ENCODE measurements at regions not wholly inside any gene's neighbourhood (a gene's known extent, or its start where the extent isn't known, plus 50 kb on each side); places are given as distances from the start of the nearest gene placed in this dataset.

DNA sequence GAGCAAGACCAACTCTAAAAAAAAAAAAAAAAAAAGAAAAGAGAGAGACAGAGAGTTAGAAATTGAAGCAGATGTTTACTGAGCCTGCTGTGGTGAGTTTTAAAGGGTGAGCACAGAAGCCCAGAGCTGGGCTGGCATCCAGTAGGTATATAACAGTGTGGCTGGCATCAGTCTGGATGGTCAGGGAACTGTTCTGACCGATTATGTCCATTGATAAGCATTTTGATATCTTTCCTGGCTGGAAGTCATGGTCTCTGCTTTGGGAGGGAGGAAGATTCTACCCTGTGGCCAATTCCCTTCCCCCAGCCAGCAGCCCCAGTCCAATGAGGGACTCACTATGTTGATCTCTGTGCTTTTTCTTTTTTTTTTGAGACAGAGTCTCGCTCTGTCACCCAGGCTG, 65.2 kb upstream of the PODXL start:
- TF ChIP-seq SUZ12 (IDR thresholded peaks at IDR 0.05; ENCODE audit: extremely low read depth, insufficient read depth, insufficient read length) (no peak), ZNF274 (IDR thresholded peaks at IDR 0.05; ENCODE audit: low read depth, low read length) (no peak), YY1 (IDR thresholded peaks at IDR 0.05; ENCODE audit: insufficient read depth, insufficient read length) (no peak)

All from NT2/D1 (cell line).